ENCODE measurements at regions not wholly inside any gene's neighbourhood (a gene's known extent, or its start where the extent isn't known, plus 50 kb on each side); places are given as distances from the start of the nearest gene placed in this dataset.

GRCh38 chr14:71348817-71349216 lies 441.6 kb downstream of the PCNX1 start:
- TF ChIP-seq, protein P1, sequence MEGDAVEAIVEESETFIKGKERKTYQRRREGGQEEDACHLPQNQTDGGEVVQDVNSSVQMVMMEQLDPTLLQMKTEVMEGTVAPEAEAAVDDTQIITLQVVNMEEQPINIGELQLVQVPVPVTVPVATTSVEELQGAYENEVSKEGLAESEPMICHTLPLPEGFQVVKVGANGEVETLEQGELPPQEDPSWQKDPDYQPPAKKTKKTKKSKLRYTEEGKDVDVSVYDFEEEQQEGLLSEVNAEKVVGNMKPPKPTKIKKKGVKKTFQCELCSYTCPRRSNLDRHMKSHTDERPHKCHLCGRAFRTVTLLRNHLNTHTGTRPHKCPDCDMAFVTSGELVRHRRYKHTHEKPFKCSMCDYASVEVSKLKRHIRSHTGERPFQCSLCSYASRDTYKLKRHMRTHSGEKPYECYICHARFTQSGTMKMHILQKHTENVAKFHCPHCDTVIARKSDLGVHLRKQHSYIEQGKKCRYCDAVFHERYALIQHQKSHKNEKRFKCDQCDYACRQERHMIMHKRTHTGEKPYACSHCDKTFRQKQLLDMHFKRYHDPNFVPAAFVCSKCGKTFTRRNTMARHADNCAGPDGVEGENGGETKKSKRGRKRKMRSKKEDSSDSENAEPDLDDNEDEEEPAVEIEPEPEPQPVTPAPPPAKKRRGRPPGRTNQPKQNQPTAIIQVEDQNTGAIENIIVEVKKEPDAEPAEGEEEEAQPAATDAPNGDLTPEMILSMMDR (IDR thresholded peaks at IDR 0.05; ENCODE audit: insufficient read depth, low read length, poor library complexity, severe bottlenecking): no peak
- TF ChIP-seq EZH2phosphoT487 (conservative IDR thresholded peaks at IDR 0.05; ENCODE audit: low read length): no peak

Data from SU-DHL-6 (cell line).